AG04450 (cell line): ENCODE measurements at regions not wholly inside any gene's neighbourhood (a gene's known extent, or its start where the extent isn't known, plus 50 kb on each side); places are given as distances from the start of the nearest gene placed in this dataset.
A peak's percentile ranks its signal among the peaks of the same experiment; 100 is the strongest.

Experiments used
- CTCF ChIA-PET: fragments of 300-600, 350-600 bp; formaldehyde crosslinking; extraction: SDS; loops from one replicate; lab custom pipeline; 2022; ENCODE audit warnings: antibody characterized with exemption, inconsistent platforms; lab: Charles Lee
- POLR2A ChIA-PET: fragments of 350-600 bp; formaldehyde crosslinking; extraction: SDS; loops from one replicate; lab custom pipeline; 2021; ENCODE audit warnings: antibody characterized with exemption, inconsistent platforms; lab: Yijun Ruan, JAX
- DNase-seq: peaks from one replicate; pipeline ENCODE4 v3.0.0-alpha.2; 2011; ENCODE audit warnings: low read depth, low spot score
- H3K27ac ChIP-seq: one replicate; pipeline ENCODE4 v1.5.1; 2012; ENCODE audit warnings: low read depth, low read length, control low read depth
- H3K27me3 ChIP-seq: one replicate; pipeline ENCODE4 v1.6.0; 2012; ENCODE audit warnings: low read length; ENCODE audit not compliant: control insufficient read depth, insufficient read depth
- H3K4me3 ChIP-seq: 2 replicates; pipeline ENCODE4 v1.5.1; 2011; ENCODE audit warnings: mild to moderate bottlenecking, low read depth, low read length, control low read depth
- H3K9me3 ChIP-seq: 2 replicates; pipeline ENCODE4 v1.5.1; 2012; ENCODE audit warnings: low read length; ENCODE audit not compliant: control insufficient read depth, insufficient read depth
- TF ChIP-seq, protein P1 (sequence below): IDR thresholded peaks from 2 replicates; pipeline ENCODE4 v1.5.1; 2011; ENCODE audit warnings: low read depth, low read length, control low read depth, inconsistent platforms

DNA sequence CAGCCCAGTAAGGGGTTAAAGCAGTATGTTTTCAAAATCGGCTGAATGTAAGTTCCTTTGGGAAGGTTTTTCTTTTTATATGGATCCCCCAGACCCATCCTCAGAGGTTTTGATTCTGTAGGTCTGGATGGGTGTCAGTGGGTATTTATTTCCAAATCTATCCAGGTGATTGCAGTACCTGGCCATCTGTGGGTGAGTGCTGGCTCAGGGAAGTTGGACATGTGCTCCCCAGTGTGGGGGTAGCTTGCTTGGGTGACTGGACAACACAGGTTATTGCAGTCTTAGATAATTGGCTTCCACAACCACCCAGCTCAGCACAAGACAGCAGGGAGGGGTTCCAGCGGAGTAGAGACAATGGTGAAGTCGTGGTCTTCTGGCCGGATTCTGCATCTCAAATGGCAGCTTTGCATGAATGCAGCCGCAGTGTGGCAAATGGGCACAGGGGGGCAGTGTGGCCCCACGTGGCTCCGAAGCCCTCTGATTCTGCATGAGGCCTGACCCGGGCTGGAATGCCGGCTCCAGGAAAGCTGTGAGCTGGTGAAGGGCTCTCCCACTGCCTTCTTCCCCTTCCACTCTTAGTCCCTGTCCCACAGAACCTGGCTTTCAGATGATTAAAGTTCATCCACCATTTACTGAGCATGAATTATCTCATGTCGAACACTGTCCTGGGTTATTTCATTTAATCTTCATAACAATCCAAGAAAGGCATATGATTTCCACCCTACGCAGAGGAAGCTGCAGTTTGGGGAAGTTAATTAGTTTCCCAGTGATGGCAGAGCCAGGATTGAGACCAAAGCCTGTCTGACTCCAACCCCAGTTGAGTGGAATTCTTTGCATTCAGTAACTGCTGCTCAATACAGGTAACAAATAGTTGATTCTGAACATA lies 64.5 kb upstream of the SYPL1 start:
- TF ChIP-seq, protein P1, sequence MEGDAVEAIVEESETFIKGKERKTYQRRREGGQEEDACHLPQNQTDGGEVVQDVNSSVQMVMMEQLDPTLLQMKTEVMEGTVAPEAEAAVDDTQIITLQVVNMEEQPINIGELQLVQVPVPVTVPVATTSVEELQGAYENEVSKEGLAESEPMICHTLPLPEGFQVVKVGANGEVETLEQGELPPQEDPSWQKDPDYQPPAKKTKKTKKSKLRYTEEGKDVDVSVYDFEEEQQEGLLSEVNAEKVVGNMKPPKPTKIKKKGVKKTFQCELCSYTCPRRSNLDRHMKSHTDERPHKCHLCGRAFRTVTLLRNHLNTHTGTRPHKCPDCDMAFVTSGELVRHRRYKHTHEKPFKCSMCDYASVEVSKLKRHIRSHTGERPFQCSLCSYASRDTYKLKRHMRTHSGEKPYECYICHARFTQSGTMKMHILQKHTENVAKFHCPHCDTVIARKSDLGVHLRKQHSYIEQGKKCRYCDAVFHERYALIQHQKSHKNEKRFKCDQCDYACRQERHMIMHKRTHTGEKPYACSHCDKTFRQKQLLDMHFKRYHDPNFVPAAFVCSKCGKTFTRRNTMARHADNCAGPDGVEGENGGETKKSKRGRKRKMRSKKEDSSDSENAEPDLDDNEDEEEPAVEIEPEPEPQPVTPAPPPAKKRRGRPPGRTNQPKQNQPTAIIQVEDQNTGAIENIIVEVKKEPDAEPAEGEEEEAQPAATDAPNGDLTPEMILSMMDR: peak; percentile 96
- no peak overlapping the region for H3K27ac ChIP-seq
- H3K9me3 ChIP-seq: no peaks in the 10 kb centered on the region
- peaks cover 4% of the 10 kb centered on the region for H3K27me3 ChIP-seq
- ChIA-PET POLR2A (interaction anchor here (0.7 to 1.1 kb wide), 2 partner anchors 248 to 771 kb away, joined by 3 read pairs; no protein-coding TSS in a partner anchor), CTCF (interaction anchor here (0.5 to 11.2 kb wide), 58 partner anchors 10 to 973 kb away, joined by 3 to 287 read pairs (median 4); partner anchors contain the start of gene CCDC71L)
- DNase-seq: peak; percentile 46
- H3K4me3 ChIP-seq: no peak overlapping the region

DNA sequence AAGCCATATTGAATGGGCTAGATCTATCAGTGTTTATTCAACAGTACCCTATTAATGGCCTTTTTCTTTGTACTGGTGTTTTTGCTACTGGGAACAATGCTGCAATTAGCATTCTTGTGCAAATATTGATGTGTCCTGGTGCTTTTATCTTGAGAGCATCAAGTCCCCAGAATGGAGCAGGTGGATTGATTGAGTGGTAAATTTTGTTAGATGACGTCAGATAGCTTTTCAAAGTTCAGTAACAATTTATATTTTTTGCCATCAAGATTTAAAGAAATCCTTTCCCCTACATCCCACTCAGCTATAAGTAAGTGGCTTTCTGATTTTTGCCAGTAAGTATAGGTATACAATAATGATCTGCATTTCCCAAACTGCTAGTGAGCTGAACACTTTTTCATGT lies 63.4 kb upstream of the SYPL1 start:
- Histone ChIP-seq H3K9me3 (no peaks in the 10 kb centered on the region), H3K27ac (no peak overlapping the region), H3K4me3 (no peak overlapping the region), H3K27me3 (peaks cover 4% of the 10 kb centered on the region)
- DNase-seq: no peak
- ChIA-PET CTCF (interaction anchor here (0.6 to 11.2 kb wide), 15 partner anchors 9 to 560 kb away, joined by 3 to 287 read pairs (median 7); no protein-coding TSS in a partner anchor), POLR2A (no interaction called here)
- TF ChIP-seq, protein P1: 0 out of 2 replicates have a peak, but pooled peaks have one; percentile 3

DNA sequence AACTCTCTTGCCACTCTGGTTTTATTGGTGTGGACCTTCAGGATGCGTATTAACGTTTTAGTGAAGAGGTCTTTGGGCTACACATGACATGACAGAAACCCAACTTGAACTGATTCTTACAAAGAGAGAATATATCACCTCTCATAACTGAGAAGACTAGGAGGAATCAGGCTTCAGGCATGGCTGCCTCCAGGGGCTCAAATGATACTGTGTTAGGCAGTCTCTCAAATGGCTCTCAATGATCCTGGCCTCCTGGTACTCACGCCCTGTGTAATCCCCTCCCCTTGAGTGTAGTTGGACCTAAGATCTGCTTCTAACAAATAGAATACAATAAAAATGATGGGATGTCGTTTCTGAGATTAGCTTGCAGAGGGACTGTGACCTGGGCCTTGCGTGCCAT lies 58.5 kb upstream of the SYPL1 start:
- TF ChIP-seq, protein P1: no peak
- Histone ChIP-seq H3K27ac (no peak overlapping the region), H3K4me3 (no peak overlapping the region), H3K27me3 (peaks cover 8% of the 10 kb centered on the region), H3K9me3 (no peaks in the 10 kb centered on the region)
- ChIA-PET POLR2A (no interaction called here), CTCF (interaction anchor here (1.0 to 11.2 kb wide), 2 partner anchors 293 to 566 kb away, joined by 3 to 287 read pairs; no protein-coding TSS in a partner anchor)
- no peak for DNase-seq

DNA sequence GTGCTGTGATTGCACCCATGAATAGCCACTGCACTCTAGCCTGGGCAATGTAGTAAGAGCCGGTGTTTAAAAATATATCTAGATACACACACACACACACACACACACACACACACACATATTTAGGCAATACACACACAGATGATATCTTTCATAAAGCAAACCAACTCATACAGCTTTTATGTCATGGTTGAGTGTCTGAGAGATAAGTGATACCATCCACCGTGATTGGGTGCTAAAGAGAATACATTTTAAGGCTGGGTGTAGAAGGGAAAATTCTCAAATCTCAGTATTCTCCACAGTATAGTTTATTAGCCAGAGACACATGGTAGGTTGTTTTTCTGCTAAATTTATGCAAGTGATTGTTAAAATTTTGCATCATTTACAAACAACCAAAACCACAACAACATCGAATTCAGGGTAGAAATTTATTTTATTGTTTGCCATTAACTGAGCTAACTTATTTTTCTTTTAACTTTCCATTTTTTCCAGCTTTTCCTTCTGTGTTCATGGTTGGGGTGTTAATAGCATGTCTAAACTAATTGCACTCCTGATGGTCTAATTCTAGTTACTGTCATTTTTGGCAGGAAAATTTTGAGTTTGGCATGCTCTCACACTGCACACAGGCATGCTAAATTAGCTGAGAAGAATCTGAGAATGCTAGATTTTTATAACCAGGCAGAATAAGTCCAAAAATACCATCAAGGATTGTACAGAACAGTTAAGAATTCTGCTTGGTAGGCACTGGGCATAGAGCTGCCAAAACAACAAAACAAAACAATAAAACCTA lies 57.9 kb upstream of the SYPL1 start:
- POLR2A ChIA-PET: no interaction called here
- DNase-seq: no peak
- TF ChIP-seq, protein P1: no peak
- CTCF ChIA-PET: interaction anchor here (0.8 to 11.2 kb wide), 3 partner anchors 9 to 566 kb away, joined by 3 to 287 read pairs (median 3); no protein-coding TSS in a partner anchor
- Histone ChIP-seq H3K27me3 (peaks cover 8% of the 10 kb centered on the region), H3K9me3 (no peaks in the 10 kb centered on the region), H3K27ac (no peak overlapping the region), H3K4me3 (no peak overlapping the region)
